GM19193 (cell line): ENCODE measurements at regions not wholly inside any gene's neighbourhood (a gene's known extent, or its start where the extent isn't known, plus 50 kb on each side); places are given as distances from the start of the nearest gene placed in this dataset.

ENCODE experiments used
- POLR2A ChIP-seq: IDR thresholded peaks from 4 replicates; pipeline ENCODE4 v1.6.1; 2011; ENCODE audit not compliant: insufficient read depth, insufficient read length; ENCODE audit errors: extremely low read depth

DNA sequence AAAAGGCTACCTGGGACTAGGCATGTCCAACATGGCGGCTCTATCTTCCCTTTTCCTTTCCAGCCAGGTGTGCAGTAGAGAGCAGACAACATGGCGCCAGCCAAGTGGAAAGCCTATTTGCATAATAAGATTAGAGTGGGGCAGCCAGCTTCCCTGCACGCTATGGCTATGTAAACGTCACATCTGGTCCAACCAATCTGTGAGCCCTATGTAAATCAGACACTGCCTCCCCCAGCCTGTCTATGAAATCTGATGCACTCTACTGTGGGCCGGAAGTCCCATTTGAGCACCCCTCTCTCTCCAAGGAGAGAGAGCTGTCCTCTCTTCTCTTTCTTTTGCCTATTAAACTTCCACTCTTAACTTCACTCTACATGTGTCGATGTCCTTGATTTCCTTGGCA lies 984.9 kb upstream of the AUTS2 start:
- no peak for TF ChIP-seq POLR2A

DNA sequence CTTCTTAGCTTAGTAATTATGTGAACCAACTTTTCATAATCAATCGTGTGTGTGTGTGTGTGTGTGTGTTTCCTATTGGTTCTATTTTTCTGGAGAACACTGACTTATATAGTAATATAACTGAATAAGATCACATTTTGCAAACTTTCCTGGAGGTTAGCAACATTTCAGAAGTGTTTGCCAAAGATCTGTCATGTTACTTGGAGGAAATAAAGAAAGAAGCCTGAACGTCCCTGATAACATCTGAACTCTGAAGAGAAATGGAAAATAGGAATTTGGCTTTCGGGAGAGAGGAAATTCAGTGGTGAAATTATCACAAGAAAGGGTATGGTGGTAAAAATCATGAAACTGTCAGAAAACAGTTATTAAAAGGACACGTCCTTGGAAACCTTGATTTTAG lies 984.4 kb upstream of the AUTS2 start:
- no peak for TF ChIP-seq POLR2A

DNA sequence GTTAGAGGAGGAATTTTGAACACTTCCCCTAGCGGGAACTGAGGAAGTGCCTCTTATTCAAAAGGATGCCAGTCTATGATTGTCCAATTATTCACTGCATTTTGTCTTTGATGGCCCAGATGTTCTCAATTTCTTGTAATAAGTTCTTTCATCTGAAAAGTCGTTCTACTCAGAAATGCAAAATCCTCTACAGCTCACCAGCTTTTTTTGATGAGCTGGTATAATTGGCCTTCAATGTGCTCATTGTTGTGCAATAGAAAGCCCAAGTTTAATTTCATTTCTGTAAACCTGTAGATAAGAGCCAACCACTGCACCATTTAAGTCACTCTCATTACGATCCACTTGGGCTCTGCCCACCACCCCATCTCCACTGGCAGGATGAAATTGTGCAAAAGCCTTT lies 978.7 kb upstream of the AUTS2 start:
- TF ChIP-seq POLR2A = no peak

DNA sequence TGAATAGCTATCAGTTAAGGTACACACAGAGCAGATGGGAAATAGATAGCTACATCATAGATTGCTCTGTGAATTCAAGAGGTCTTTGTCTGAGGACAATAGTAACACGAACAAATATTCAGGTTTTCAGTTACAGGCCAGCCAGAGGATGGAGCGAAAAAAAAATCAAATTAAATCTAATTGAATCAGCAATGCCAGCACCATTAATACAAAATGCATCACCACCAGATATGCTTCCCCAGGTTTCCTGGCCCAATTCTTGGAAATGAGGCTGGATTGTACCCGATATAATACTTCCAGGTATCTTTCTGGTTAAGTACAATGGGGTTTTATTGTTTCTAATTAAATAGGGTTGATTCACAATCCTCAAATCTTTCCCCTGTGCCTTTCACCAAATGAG lies 975.8 kb upstream of the AUTS2 start:
- no peak for TF ChIP-seq POLR2A

DNA sequence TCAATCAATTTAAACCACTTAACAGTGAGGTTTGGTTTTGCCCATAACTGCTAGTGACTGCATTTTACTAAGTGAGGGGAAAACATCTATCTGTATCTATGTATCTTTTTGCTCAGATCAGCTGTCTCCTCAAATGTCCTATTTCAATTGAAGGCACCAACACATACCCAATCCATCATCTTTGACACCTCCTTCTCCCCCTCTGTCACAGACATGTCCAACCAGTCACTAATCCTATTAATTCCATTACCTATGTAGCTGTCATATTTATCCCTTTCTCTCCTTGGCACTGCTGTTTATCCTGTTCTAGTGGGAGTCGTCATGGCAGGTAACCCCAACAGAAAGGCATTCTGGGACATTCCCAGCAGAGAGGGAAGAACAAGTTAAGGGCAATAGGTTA lies 975.2 kb upstream of the AUTS2 start:
- no peak for TF ChIP-seq POLR2A

GRCh38 chr7:68627247-68627864 lies 970.9 kb upstream of the AUTS2 start:
- TF ChIP-seq POLR2A = no peak

GRCh38 chr7:68640103-68640502 lies 958.2 kb upstream of the AUTS2 start:
- TF ChIP-seq POLR2A = no peak

- no peak for TF ChIP-seq POLR2A
Measured at GRCh38 chr7:68642727-68643126, 955.5 kb upstream of the AUTS2 start.

- TF ChIP-seq POLR2A = no peak
Measured at GRCh38 chr7:68663392-68663791, 934.9 kb upstream of the AUTS2 start.

- no peak for TF ChIP-seq POLR2A
Measured at GRCh38 chr7:68671046-68671445, 927.2 kb upstream of the AUTS2 start.

GRCh38 chr7:68671671-68672070 lies 926.6 kb upstream of the AUTS2 start:
- no peak for TF ChIP-seq POLR2A

DNA sequence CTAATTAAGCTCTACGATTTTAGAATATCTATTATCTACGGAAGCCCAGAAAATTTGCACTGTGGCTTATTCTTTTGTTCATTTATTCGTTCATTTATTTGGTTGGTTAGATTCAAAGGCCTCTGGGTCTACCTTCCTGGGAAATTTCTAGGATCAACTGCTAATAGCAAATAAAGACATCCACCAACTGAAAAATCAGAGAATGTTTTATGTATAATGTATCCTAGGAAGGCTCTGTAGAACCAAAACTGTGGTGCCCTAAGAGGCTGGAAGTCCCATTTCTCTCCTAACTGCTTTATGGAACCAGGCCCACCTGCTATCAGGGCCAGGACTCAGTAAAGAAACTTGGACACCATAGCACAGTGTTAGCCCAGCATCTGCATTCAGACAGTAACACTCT lies 923.4 kb upstream of the AUTS2 start:
- no peak for TF ChIP-seq POLR2A

- TF ChIP-seq POLR2A = no peak
Measured at GRCh38 chr7:68676813-68677535, 921.3 kb upstream of the AUTS2 start.

DNA sequence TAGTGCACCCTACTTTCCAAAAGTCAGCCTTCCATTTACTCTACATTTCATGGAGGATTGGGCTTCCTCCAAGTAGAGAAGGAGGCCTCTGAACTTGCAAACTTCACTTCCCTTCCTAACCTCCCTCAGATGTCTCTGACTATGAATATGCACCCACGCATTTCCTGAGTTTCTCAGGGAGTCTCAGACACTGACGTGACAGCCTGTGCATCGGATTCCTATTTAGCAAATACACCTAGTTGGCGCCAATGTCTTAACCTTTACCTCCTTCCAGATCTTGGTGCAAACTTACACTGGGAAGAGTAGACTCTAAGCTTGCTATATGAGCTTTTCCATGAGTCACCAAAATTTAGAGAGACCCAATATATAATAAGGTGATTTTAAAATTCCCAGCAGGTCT lies 920.1 kb upstream of the AUTS2 start:
- no peak for TF ChIP-seq POLR2A

DNA sequence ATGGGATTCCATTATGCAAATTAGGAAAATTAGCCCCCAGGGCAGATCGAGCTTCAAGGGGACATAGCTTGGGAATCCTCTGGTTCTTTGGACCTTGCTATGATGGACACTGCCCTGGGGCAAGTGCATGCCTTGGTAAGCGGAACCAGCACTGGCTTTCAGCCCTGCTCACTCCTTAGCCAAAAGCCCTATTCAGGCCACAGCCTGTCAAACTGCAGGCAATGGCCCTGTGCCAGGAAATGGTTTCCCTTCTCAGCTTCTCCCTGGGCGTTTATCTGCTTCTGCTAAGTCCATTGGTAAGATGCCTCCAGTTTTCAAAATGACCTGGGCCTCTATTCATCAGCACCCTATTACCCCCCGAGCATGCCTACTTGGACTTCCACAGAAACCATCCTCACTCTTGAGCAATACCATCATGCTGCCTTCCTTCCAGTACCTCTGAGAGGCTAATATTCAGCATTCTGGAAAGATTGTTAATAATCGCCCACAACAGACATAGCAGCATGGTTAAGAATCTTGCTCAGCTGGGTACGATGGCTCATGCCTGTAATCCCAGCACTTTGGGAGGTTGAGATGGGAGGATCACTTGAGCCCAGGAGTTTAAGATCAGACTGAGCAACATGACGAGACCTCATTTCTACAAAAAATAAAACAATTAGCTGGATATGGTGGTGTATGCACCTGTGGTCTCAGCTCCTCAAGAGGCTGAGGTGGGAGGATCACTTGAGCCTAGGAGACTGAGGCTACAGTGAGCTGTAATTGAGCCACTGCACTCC lies 918.6 kb upstream of the AUTS2 start:
- no peak for TF ChIP-seq POLR2A
